K562 (cell line): ENCODE measurements at regions not wholly inside any gene's neighbourhood (a gene's known extent, or its start where the extent isn't known, plus 50 kb on each side); places are given as distances from the start of the nearest gene placed in this dataset.

ENCODE experiments used
- BCOR ChIP-seq: fragments of 450-650 bp; IDR thresholded peaks from 2 replicates; pipeline ENCODE4 v1.6.1; 2016
- EP400 ChIP-seq: fragments of 450-650 bp; IDR thresholded peaks from 2 replicates; pipeline ENCODE4 v1.6.1; 2017; ENCODE audit warnings: antibody characterized with exemption, mild to moderate bottlenecking, moderate library complexity
- FOXM1 ChIP-seq, 2 experiments: fragments of 450-650 bp in 1 of 2; sonication (generic) in 1 of 2; formaldehyde crosslinking in 1 of 2; IDR thresholded peaks; 2 replicates each; pipeline versions ENCODE4 v1.6.1 to v1.9.0; 2017 to 2022; ENCODE audit warnings: low read depth in 2 of 2, mild to moderate bottlenecking in 2 of 2, missing genetic modification reagents in 1 of 2, moderate library complexity in 1 of 2
- HDAC3 ChIP-seq: fragments of 450-650 bp; IDR thresholded peaks from 2 replicates; pipeline ENCODE4 v1.6.1; 2018; ENCODE audit warnings: borderline replicate concordance, mild to moderate bottlenecking, moderate library complexity; ENCODE audit not compliant: partially characterized antibody
- MIER1 ChIP-seq: fragments of 450-650 bp; IDR thresholded peaks from 2 replicates; pipeline ENCODE4 v1.6.1; 2016; ENCODE audit warnings: antibody characterized with exemption, mild to moderate bottlenecking, low read depth
- MYC ChIP-seq, 2 experiments: fragments of 250-450 bp in 1 of 2; sonication (Bioruptor Pico) in 1 of 2; IDR thresholded peaks; 2 replicates each; pipeline versions ENCODE4 v1.5.1 to v1.6.1; 2012 to 2021; ENCODE audit warnings: low read depth in 2 of 2, borderline replicate concordance in 1 of 2, improper control_type of control experiment in 1 of 2, low read length in 1 of 2, mild to moderate bottlenecking in 1 of 2, moderate library complexity in 1 of 2
- NCOA1 ChIP-seq: fragments of 450-650 bp; IDR thresholded peaks from 2 replicates; pipeline ENCODE4 v1.6.1; 2016; ENCODE audit warnings: low read depth
- NFE2 ChIP-seq: IDR thresholded peaks from 2 replicates; pipeline ENCODE4 v1.6.1; 2014; ENCODE audit warnings: antibody characterized with exemption, low read depth
- RBFOX2 ChIP-seq: fragments of 200-400 bp; formaldehyde crosslinking; IDR thresholded peaks from 2 replicates; pipeline ENCODE4 v1.6.1; 2017; ENCODE audit warnings: low read depth, mild to moderate bottlenecking, low read length, moderate library complexity
- SAFB2 ChIP-seq: fragments of 200-400 bp; formaldehyde crosslinking; IDR thresholded peaks from 2 replicates; pipeline ENCODE4 v1.6.1; 2018; ENCODE audit warnings: borderline replicate concordance, low read length, low read depth, moderate library complexity; ENCODE audit not compliant: severe bottlenecking
- TBL1XR1 ChIP-seq, 2 experiments: IDR thresholded peaks; 2 replicates each; pipeline ENCODE4 v1.6.1; 2012; ENCODE audit warnings: improper control_type of control experiment in 2 of 2, low read length in 2 of 2, mild to moderate bottlenecking in 1 of 2
- TRIM24 ChIP-seq, 2 experiments: fragments of 450-650 bp; IDR thresholded peaks; 2 replicates each; pipeline ENCODE4 v1.6.1; 2016
- U2AF2 ChIP-seq: fragments of 200-400 bp; formaldehyde crosslinking; optimal IDR thresholded peaks from 2 replicates; pipeline ENCODE3; 2017; ENCODE audit warnings: low read depth, mild to moderate bottlenecking, low read length
- USF2 ChIP-seq: sonication (generic); formaldehyde crosslinking; IDR thresholded peaks from 2 replicates; pipeline ENCODE4 v1.5.0; 2020; ENCODE audit warnings: missing genetic modification reagents
- VEZF1 ChIP-seq: fragments of 200-800 bp; sonication (Bioruptor generic); IDR thresholded peaks from 2 replicates; pipeline ENCODE4 v1.6.1; 2017; ENCODE audit warnings: missing genetic modification characterization, missing compliant biosample characterization
- ZFPM2 ChIP-seq: fragments of 250-450 bp; sonication (Bioruptor Pico); IDR thresholded peaks from 2 replicates; pipeline ENCODE4 v1.5.1; 2022; ENCODE audit warnings: mild to moderate bottlenecking
- ZNF639 ChIP-seq, 2 experiments: fragments of 200-800 bp in 1 of 2; sonication (Bioruptor generic) in 1 of 2; sonication (generic) in 1 of 2; formaldehyde crosslinking in 1 of 2; IDR thresholded peaks in 1 of 2; conservative IDR thresholded peaks in 1 of 2; 2 replicates each; pipeline versions ENCODE4 v1.5.0 to v1.6.1; 2016 to 2020; ENCODE audit warnings: missing compliant biosample characterization in 1 of 2, missing genetic modification characterization in 1 of 2, missing genetic modification reagents in 1 of 2
- ZNF644 ChIP-seq: fragments of 200-800 bp; sonication (Bioruptor generic); IDR thresholded peaks from 2 replicates; pipeline ENCODE4 v1.6.1; 2016; ENCODE audit warnings: low read depth, missing genetic modification characterization, missing compliant biosample characterization
- ZNF766 ChIP-seq: fragments of 200-800 bp; sonication (Bioruptor generic); conservative IDR thresholded peaks from 2 replicates; pipeline ENCODE4 v1.6.1; 2016; ENCODE audit warnings: missing genetic modification characterization, missing compliant biosample characterization
- TF ChIP-seq, protein P1 (sequence below): sonication (generic); formaldehyde crosslinking; IDR thresholded peaks from 2 replicates; pipeline ENCODE4 v1.8.1; 2023; ENCODE audit warnings: mild to moderate bottlenecking, missing genetic modification reagents
- TF ChIP-seq, protein P2 (sequence below): fragments of 450-650 bp; formaldehyde crosslinking; IDR thresholded peaks from 2 replicates; pipeline ENCODE4 v1.4.0; 2022; ENCODE audit warnings: mild to moderate bottlenecking, moderate library complexity

- TF ChIP-seq ZNF766 (CRISPR knock-in tag) = peak; percentile 91; the same call in 1 of the 2 replicates
- TF ChIP-seq U2AF2 = no peak
- TF ChIP-seq, protein P1, sequence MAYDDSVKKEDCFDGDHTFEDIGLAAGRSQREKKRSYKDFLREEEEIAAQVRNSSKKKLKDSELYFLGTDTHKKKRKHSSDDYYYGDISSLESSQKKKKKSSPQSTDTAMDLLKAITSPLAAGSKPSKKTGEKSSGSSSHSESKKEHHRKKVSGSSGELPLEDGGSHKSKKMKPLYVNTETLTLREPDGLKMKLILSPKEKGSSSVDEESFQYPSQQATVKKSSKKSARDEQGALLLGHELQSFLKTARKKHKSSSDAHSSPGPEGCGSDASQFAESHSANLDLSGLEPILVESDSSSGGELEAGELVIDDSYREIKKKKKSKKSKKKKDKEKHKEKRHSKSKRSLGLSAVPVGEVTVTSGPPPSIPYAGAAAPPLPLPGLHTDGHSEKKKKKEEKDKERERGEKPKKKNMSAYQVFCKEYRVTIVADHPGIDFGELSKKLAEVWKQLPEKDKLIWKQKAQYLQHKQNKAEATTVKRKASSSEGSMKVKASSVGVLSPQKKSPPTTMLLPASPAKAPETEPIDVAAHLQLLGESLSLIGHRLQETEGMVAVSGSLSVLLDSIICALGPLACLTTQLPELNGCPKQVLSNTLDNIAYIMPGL (CRISPR knock-in tag) = no peak
- no peak for TF ChIP-seq MIER1
- TF ChIP-seq VEZF1 (CRISPR knock-in tag) = peak; percentile 55; the same call in 1 of the 2 replicates
- TF ChIP-seq, protein P2, sequence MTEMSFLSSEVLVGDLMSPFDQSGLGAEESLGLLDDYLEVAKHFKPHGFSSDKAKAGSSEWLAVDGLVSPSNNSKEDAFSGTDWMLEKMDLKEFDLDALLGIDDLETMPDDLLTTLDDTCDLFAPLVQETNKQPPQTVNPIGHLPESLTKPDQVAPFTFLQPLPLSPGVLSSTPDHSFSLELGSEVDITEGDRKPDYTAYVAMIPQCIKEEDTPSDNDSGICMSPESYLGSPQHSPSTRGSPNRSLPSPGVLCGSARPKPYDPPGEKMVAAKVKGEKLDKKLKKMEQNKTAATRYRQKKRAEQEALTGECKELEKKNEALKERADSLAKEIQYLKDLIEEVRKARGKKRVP (CRISPR knock-in tag) = peak; percentile 76
- peak; percentile 76 to 90 for TF ChIP-seq TRIM24 (IDR thresholded peaks at IDR 0.05)
- TF ChIP-seq ZNF639 (CRISPR knock-in tag; conservative IDR thresholded peaks at IDR 0.05 in 1 of 2, IDR thresholded peaks at IDR 0.05 in 1 of 2) = peak in 1 of 2 experiments; percentile 65; a peak in 1 of 4 replicates
- peak; percentile 56 for TF ChIP-seq HDAC3
- peak in 1 of 2 experiments; percentile 41; a peak in 1 of 4 replicates for TF ChIP-seq TBL1XR1 (IDR thresholded peaks at IDR 0.05; ENCODE audit: low read length in 2 of 2)
- TF ChIP-seq EP400 = 0 out of 2 replicates have a peak, but pooled peaks have one; percentile 12
- TF ChIP-seq ZFPM2 (CRISPR knock-in tag) = no peak
- peak; percentile 20; the same call in 1 of the 2 replicates for TF ChIP-seq NFE2
- TF ChIP-seq SAFB2 = no peak
- TF ChIP-seq USF2 (CRISPR knock-in tag) = no peak
- TF ChIP-seq RBFOX2 = no peak
- TF ChIP-seq NCOA1 = peak; percentile 56; the same call in 1 of the 2 replicates
- peak; percentile 61; the same call in 1 of the 2 replicates for TF ChIP-seq BCOR
- TF ChIP-seq FOXM1 (IDR thresholded peaks at IDR 0.05; ENCODE audit: low read depth) = peak; percentile 82; the same call in 1 of the 2 replicates
- no peak for TF ChIP-seq FOXM1 (CRISPR knock-in tag; IDR thresholded peaks at IDR 0.05; ENCODE audit: low read depth)
- TF ChIP-seq ZNF644 (tag) = peak; percentile 84; the same call in 1 of the 2 replicates
- 0 out of 2 replicates have a peak, but pooled peaks have one; percentile 11 for TF ChIP-seq MYC (IDR thresholded peaks at IDR 0.05; ENCODE audit: low read depth, low read length)
- no peak for TF ChIP-seq MYC (CRISPR knock-in tag; IDR thresholded peaks at IDR 0.05; ENCODE audit: borderline replicate concordance, low read depth)
Observed at GRCh38 chr12:13288501-13288900, 92.0 kb downstream of the EMP1 start (continued).
